ENCODE measurements at regions not wholly inside any gene's neighbourhood (a gene's known extent, or its start where the extent isn't known, plus 50 kb on each side); places are given as distances from the start of the nearest gene placed in this dataset.

GRCh38 chr10:78225594-78225993 is 191.9 kb downstream of the RPS24 start:
- TF ChIP-seq CTCF (IDR thresholded peaks at IDR 0.05 in 4 of 5, conservative IDR thresholded peaks at IDR 0.05 in 1 of 5), result no peak
- TF ChIP-seq POLR2A (IDR thresholded peaks at IDR 0.05), result no peak

Measured in gastrocnemius medialis (tissue), 4 donors.